HepG2 (cell line): ENCODE measurements at regions not wholly inside any gene's neighbourhood (a gene's known extent, or its start where the extent isn't known, plus 50 kb on each side); places are given as distances from the start of the nearest gene placed in this dataset.

ENCODE experiments used
- ATAC-seq: fragments of 200-7000 bp; cut with Tn5 transposase; 3 replicates; pipeline ENCODE4 v1.9.1; 2020; ENCODE audit warnings: mild to moderate bottlenecking, moderate library complexity
- BruUV-seq: library from RNA; stranded (reverse); fragments of 400-500 nt; replicated peaks from 2 replicates; lab custom pipeline; 2021; lab: Mats Ljungman, UMichigan
- CTCF ChIA-PET: fragments of 300-600 bp; formaldehyde crosslinking; extraction: SDS; loops from one replicate; lab custom pipeline; 2021; ENCODE audit warnings: low total read pairs, inconsistent platforms, low intra/inter-chr PET ratio; lab: Yijun Ruan, JAX
- POLR2A ChIA-PET: fragments of 350-600 bp; sonication (Branson Sonifier 250); formaldehyde crosslinking; loops from one replicate; lab custom pipeline; 2020; ENCODE audit warnings: antibody characterized with exemption, inconsistent platforms; lab: Yijun Ruan, JAX
- DNase-seq: peaks from one replicate; pipeline ENCODE4 v3.0.0-alpha.2; 2015; ENCODE audit warnings: low spot score
- FAIRE-seq: peaks from 3 replicates; lab custom pipeline; 2011; peaks lifted over from hg19 to GRCh38; lab: Jason Lieb, UNC
- H2AFZ ChIP-seq: one replicate; pipeline ENCODE4 v1.6.1; 2011; ENCODE audit warnings: low read length, inconsistent platforms
- H3K27ac ChIP-seq: fragments of 300-600 bp; 3 replicates; pipeline ENCODE4 v1.8.0; 2011; ENCODE audit warnings: mixed run types, mild to moderate bottlenecking, mixed read lengths, low read length, inconsistent platforms; ENCODE audit not compliant: insufficient read depth; ENCODE audit errors: extremely low read length
- H3K27me3 ChIP-seq, 2 experiments: fragments of 200-600 bp in 1 of 2; 2 replicates in 1 of 2; 3 replicates in 1 of 2; pipeline versions ENCODE4 v1.6.0 to v1.8.0; 2011; ENCODE audit warnings: low read length in 2 of 2, mild to moderate bottlenecking in 2 of 2, moderate library complexity in 2 of 2, inconsistent platforms in 1 of 2; ENCODE audit not compliant: insufficient read depth in 2 of 2, control insufficient read depth in 1 of 2
- H3K36me3 ChIP-seq, 2 experiments: fragments of 200-600 bp in 1 of 2; replicated peaks in 1 of 2; 2 replicates in 1 of 2; 3 replicates in 1 of 2; pipeline versions ENCODE4 v1.5.1 to v1.8.0; 2011; ENCODE audit warnings: low read length in 2 of 2, inconsistent platforms in 1 of 2; ENCODE audit not compliant: insufficient read depth in 2 of 2, control insufficient read depth in 1 of 2
- H3K4me1 ChIP-seq: 2 replicates; pipeline ENCODE4 v1.5.1; 2012; ENCODE audit warnings: low read length, inconsistent platforms; ENCODE audit not compliant: insufficient read depth
- H3K4me2 ChIP-seq: 2 replicates; pipeline ENCODE4 v1.6.0; 2011; ENCODE audit warnings: low read depth, low read length, inconsistent platforms
- H3K4me3 ChIP-seq, 3 experiments: fragments of 200-600 bp in 1 of 3; sonication (generic), shearing (Covaris generic) in 1 of 3; replicated peaks in 1 of 3; 2 replicates each; pipeline ENCODE4 v1.5.1; 2011 to 2016; ENCODE audit warnings: low read length in 3 of 3, inconsistent platforms in 2 of 3, low read depth in 2 of 3, mild to moderate bottlenecking in 2 of 3, control low read depth in 1 of 3, mixed read lengths in 1 of 3; ENCODE audit not compliant: insufficient read depth in 1 of 3
- H3K79me2 ChIP-seq: one replicate; pipeline ENCODE4 v1.6.1; 2011; ENCODE audit warnings: low read length, inconsistent platforms; ENCODE audit not compliant: insufficient read depth
- H3K9ac ChIP-seq: 2 replicates; pipeline ENCODE4 v1.6.0; 2011; ENCODE audit warnings: mild to moderate bottlenecking, low read depth, low read length, inconsistent platforms; ENCODE audit not compliant: insufficient read depth
- H3K9me3 ChIP-seq: 2 replicates; pipeline ENCODE4 v1.5.1; 2012; ENCODE audit warnings: mild to moderate bottlenecking, low read length
- H4K20me1 ChIP-seq: 2 replicates; pipeline ENCODE4 v1.6.0; 2011; ENCODE audit warnings: inconsistent platforms, mild to moderate bottlenecking, low read length, moderate library complexity; ENCODE audit not compliant: insufficient read depth
- BORCS8-MEF2B ChIP-seq: sonication (generic); formaldehyde crosslinking; IDR thresholded peaks from 2 replicates; pipeline ENCODE4 v1.8.0; 2022; ENCODE audit warnings: mild to moderate bottlenecking, missing genetic modification reagents
- KMT2B ChIP-seq: IDR thresholded peaks from 2 replicates; pipeline ENCODE4 v1.6.1; 2016; ENCODE audit warnings: missing genetic modification reagents, missing compliant biosample characterization
- MIXL1 ChIP-seq: IDR thresholded peaks from 2 replicates; pipeline ENCODE4 v1.6.1; 2016
- NFYC ChIP-seq: IDR thresholded peaks from 2 replicates; pipeline ENCODE4 v1.6.1; 2016; ENCODE audit warnings: missing genetic modification reagents, missing compliant biosample characterization
- PHF20 ChIP-seq: sonication (generic); formaldehyde crosslinking; IDR thresholded peaks from 2 replicates; pipeline ENCODE4 v1.5.0; 2020; ENCODE audit warnings: mild to moderate bottlenecking, missing genetic modification reagents
- ZFYVE20 ChIP-seq: sonication (generic); formaldehyde crosslinking; IDR thresholded peaks from 2 replicates; pipeline ENCODE4 v1.8.0; 2023; ENCODE audit warnings: low read depth, mild to moderate bottlenecking, moderate library complexity, missing genetic modification reagents, borderline replicate concordance
- ZNF33B ChIP-seq: sonication (generic); formaldehyde crosslinking; IDR thresholded peaks from 2 replicates; pipeline ENCODE4 v1.5.1; 2020; ENCODE audit warnings: mild to moderate bottlenecking, missing genetic modification reagents
- ZNF761 ChIP-seq: sonication (generic); formaldehyde crosslinking; conservative IDR thresholded peaks from 2 replicates; pipeline ENCODE4 v1.4.0; 2020; ENCODE audit warnings: mild to moderate bottlenecking, missing genetic modification reagents
- ZNF773 ChIP-seq: sonication (generic); formaldehyde crosslinking; IDR thresholded peaks from 2 replicates; pipeline ENCODE4 v1.4.0; 2020; ENCODE audit warnings: missing genetic modification reagents, borderline replicate concordance
- WGBS: methylation state at CpG from one replicate; pipeline ENCODE4 v1.1.6; 2017; ENCODE audit warnings: low lambda C conversion rate; 5-methylcytosine and 5-hydroxymethylcytosine counted together
- in situ Hi-C: cut with HindIII; loops from 2 replicates; pipeline ENCODE4 v1.10.0; 2017; ENCODE audit warnings: low pct_unique_long_range_greater_than_20kb; ENCODE audit not compliant: extremely low pct_ligation_motif_present
- intact Hi-C: fragments of 100-400 bp; cut with micrococcal nuclease; formaldehyde crosslinking; loops from one replicate; pipeline ENCODE4 v1.10.0; 2022; ENCODE audit not compliant: unreplicated experiment
- TF ChIP-seq, protein P1 (sequence below): IDR thresholded peaks from 2 replicates; pipeline ENCODE4 v1.6.1; 2016; ENCODE audit warnings: mild to moderate bottlenecking

- no TSS peak for BruUV-seq
- ATAC-seq, result no peak
- no peaks in the 10 kb centered on the region for H3K4me1 ChIP-seq
- H3K4me3 ChIP-seq, result no peak overlapping the region
- TF ChIP-seq, protein P1, sequence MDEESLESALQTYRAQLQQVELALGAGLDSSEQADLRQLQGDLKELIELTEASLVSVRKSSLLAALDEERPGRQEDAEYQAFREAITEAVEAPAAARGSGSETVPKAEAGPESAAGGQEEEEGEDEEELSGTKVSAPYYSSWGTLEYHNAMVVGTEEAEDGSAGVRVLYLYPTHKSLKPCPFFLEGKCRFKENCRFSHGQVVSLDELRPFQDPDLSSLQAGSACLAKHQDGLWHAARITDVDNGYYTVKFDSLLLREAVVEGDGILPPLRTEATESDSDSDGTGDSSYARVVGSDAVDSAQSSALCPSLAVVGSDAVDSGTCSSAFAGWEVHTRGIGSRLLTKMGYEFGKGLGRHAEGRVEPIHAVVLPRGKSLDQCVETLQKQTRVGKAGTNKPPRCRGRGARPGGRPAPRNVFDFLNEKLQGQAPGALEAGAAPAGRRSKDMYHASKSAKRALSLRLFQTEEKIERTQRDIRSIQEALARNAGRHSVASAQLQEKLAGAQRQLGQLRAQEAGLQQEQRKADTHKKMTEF (CRISPR knock-in tag), result no peak
- TF ChIP-seq KMT2B (no peak), NFYC (CRISPR knock-in tag) (no peak)
- CTCF ChIA-PET, result no interaction called here
- H4K20me1 ChIP-seq, result no peaks in the 10 kb centered on the region
- H3K27me3 ChIP-seq, result no peaks in the 10 kb centered on the region
- no peak overlapping the region for H3K4me2 ChIP-seq
- H3K9ac ChIP-seq, result no peak overlapping the region
- FAIRE-seq, result no peak
- POLR2A ChIA-PET, result no interaction called here
- no peak overlapping the region for H3K27ac ChIP-seq
- WGBS, result 16% methylated on average over 8 of the region's 8 CpGs
- intact Hi-C loops (no loop called here), in situ Hi-C loops (no loop called here)
- H3K36me3 ChIP-seq, result no peaks in the 10 kb centered on the region
- no peak for DNase-seq
- H3K79me2 ChIP-seq, result no peaks in the 10 kb centered on the region
- H3K9me3 ChIP-seq, result peaks cover 89% of the 10 kb centered on the region
- H2AFZ ChIP-seq, result no peak overlapping the region
Measured at GRCh38 chr10:107614939-107615685, 450.6 kb upstream of the SORCS1 start.

DNA sequence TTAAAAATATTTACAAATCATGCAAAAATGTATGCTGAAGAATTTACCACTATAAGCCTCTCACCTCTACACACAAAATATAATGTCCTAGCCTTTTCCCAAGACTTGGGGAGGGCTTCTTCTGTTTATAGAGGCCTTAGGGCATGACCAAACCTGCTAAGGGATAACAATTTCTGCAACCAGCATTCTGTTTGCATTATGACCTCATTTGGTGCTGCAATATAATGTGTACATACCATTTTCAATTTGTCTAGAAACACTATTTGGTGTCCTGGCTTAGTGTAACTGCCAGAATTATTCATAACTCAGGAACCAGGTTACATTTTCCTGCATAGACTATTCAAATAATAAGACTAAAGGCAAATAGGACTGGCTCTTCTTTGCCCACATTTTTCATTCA is 446.6 kb upstream of the SORCS1 start:
- no peaks in the 10 kb centered on the region for H4K20me1 ChIP-seq
- FAIRE-seq, result no peak
- in situ Hi-C loops, result no loop called here

More for the DNA sequence above, 446.6 kb upstream of the SORCS1 start:
- ChIA-PET POLR2A (no interaction called here), CTCF (no interaction called here)
- Histone ChIP-seq H3K4me3 (no peak overlapping the region), H3K9ac (no peak overlapping the region), H3K36me3 (no peaks in the 10 kb centered on the region), H2AFZ (no peak overlapping the region), H3K79me2 (no peaks in the 10 kb centered on the region), H3K4me1 (no peaks in the 10 kb centered on the region), H3K9me3 (peaks cover 78% of the 10 kb centered on the region), H3K27ac (no peak overlapping the region), H3K4me2 (no peak overlapping the region), H3K27me3 (no peaks in the 10 kb centered on the region)
- DNase-seq, result no peak
- intact Hi-C loops, result no loop called here
- no TSS peak for BruUV-seq
- no peak for ATAC-seq
- TF ChIP-seq ZNF761 (CRISPR knock-in tag), result no peak
- no peak for TF ChIP-seq ZFYVE20 (CRISPR knock-in tag)
- no peak for TF ChIP-seq BORCS8-MEF2B (CRISPR knock-in tag)
- TF ChIP-seq ZNF773 (CRISPR knock-in tag), result no peak
- no peak for TF ChIP-seq MIXL1 (CRISPR knock-in tag)
- no peak for TF ChIP-seq ZNF33B (CRISPR knock-in tag)
- TF ChIP-seq PHF20 (CRISPR knock-in tag), result no peak
